ENCODE measurements at regions not wholly inside any gene's neighbourhood (a gene's known extent, or its start where the extent isn't known, plus 50 kb on each side); places are given as distances from the start of the nearest gene placed in this dataset.

DNA sequence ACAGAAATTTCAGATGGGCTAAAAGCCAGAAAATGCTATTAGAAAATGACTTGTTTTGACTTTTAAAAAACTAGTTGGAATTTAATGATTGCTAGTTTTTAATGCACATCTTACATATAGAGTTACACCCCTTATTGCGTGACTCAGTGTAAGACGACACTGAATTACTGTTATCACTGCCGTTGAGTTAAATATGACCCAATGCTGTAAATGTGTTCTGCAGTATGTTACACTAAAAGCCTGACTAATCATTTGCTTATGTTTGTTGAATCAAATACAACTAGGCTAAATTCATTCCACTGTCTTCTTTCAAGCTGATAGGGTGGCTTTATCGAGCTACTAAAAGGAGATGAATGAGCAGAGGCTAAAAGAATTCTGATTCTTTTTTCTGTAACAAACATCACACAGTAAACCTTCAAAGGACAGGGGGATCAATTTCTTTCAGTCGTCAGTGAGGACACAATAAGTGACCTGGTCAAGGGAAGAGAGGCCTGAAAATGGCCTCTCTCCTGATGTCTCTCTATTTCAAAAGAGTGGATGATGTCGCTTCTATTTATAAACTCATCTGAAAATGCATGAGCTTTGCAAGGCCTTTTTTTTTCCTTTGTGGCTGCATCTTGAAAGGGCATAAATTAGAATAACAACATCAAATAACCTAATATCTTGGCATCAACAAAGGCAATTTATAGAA lies 142.2 kb upstream of the KCNIP4 start:
- Histone ChIP-seq H3K27ac (no peak overlapping the region), H3K36me3 (no peaks in the 10 kb centered on the region), H3K4me3 (no peak overlapping the region), H3K4me1 (no peaks in the 10 kb centered on the region), H3K27me3 (ENCODE audit: low read depth) (no peaks in the 10 kb centered on the region), H3K9me3 (peaks cover 9% of the 10 kb centered on the region)
- DNase-seq, result no peak
- no peak for ATAC-seq
- intact Hi-C loops (cut with DNase I), result no loop called here
- TF ChIP-seq, protein P1, sequence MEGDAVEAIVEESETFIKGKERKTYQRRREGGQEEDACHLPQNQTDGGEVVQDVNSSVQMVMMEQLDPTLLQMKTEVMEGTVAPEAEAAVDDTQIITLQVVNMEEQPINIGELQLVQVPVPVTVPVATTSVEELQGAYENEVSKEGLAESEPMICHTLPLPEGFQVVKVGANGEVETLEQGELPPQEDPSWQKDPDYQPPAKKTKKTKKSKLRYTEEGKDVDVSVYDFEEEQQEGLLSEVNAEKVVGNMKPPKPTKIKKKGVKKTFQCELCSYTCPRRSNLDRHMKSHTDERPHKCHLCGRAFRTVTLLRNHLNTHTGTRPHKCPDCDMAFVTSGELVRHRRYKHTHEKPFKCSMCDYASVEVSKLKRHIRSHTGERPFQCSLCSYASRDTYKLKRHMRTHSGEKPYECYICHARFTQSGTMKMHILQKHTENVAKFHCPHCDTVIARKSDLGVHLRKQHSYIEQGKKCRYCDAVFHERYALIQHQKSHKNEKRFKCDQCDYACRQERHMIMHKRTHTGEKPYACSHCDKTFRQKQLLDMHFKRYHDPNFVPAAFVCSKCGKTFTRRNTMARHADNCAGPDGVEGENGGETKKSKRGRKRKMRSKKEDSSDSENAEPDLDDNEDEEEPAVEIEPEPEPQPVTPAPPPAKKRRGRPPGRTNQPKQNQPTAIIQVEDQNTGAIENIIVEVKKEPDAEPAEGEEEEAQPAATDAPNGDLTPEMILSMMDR (IDR thresholded peaks at IDR 0.05), result no peak

DNA sequence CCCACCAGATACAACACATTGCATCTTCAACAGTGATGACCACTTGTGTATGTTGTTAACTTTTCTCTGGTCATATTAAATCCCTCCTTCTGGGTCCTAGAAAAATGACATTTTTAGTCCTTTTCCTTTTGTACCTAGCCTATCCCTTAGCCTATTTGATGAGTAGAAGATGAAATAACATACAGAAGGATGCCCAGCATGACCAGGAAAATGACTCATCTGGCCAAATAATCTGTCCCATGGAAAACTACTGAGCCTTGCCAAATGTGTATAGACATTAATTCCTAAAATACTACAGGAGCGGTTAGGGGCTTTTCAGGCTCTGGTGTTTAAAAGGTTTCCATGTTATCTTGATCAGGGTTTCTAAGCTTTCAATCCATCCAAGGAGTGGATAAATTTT lies 129.0 kb upstream of the KCNIP4 start:
- intact Hi-C loops (cut with DNase I), result no loop called here
- no peaks in the 10 kb centered on the region for H3K4me1 ChIP-seq
- no peak for ATAC-seq

DNA sequence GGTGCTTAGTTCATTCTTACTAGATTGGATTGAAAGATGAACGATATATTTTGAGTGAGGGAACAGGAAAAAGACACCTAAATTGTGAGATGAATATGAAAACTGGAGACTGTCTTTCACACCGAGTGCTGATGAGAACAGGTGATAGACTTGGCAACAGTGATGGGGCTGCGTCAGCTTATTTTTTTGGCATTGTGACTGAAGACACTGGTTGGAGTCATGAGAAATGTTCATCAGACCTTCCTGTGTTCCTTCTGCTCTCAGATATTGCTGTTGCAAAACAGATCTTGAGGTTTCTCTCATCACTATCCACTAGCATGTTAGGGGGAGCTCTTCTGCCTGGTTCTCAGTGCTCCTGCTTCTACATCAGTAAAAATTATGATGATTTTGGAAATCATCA lies 124.2 kb upstream of the KCNIP4 start:
- Histone ChIP-seq H3K27ac (no peak overlapping the region), H3K36me3 (no peaks in the 10 kb centered on the region), H3K9me3 (no peaks in the 10 kb centered on the region), H3K4me1 (no peaks in the 10 kb centered on the region), H3K27me3 (ENCODE audit: low read depth) (no peaks in the 10 kb centered on the region), H3K4me3 (no peak overlapping the region)
- TF ChIP-seq, protein P1 (IDR thresholded peaks at IDR 0.05), result no peak
- intact Hi-C loops (cut with DNase I), result no loop called here
- DNase-seq, result no peak
- ATAC-seq, result no peak

More for the DNA sequence above, 129.0 kb upstream of the KCNIP4 start:
- Histone ChIP-seq H3K4me3 (no peak overlapping the region), H3K27me3 (ENCODE audit: low read depth) (no peaks in the 10 kb centered on the region), H3K27ac (no peak overlapping the region), H3K36me3 (no peaks in the 10 kb centered on the region), H3K9me3 (no peaks in the 10 kb centered on the region)
- DNase-seq, result no peak
- TF ChIP-seq, protein P1 (IDR thresholded peaks at IDR 0.05), result no peak

DNA sequence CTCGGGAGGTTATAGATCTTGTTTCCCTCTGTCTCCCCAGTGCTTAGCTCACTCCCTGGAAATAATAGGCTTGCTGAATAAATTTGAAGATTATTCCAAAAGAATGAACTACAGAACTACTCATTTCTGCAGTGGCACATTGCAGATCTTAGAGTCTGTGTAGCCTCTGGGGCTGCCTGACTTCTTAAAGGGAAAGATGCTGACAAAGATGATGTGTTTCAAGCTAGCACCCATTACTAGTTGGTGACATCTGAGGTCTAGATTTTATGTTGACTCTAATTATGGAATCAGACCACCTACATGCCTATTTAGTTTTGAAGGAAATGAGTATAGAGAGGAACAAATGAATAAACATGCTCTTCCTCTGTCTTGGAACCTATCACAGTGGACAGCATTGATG lies 123.7 kb upstream of the KCNIP4 start:
- DNase-seq (no peak), ATAC-seq (no peak)
- TF ChIP-seq, protein P1 (IDR thresholded peaks at IDR 0.05), result no peak
- no peaks in the 10 kb centered on the region for H3K36me3 ChIP-seq
- H3K9me3 ChIP-seq, result no peaks in the 10 kb centered on the region
- no peak overlapping the region for H3K27ac ChIP-seq
- no peaks in the 10 kb centered on the region for H3K27me3 ChIP-seq (ENCODE audit: low read depth)
- no peaks in the 10 kb centered on the region for H3K4me1 ChIP-seq
- intact Hi-C loops (cut with DNase I), result no loop called here
- H3K4me3 ChIP-seq, result no peak overlapping the region

DNA sequence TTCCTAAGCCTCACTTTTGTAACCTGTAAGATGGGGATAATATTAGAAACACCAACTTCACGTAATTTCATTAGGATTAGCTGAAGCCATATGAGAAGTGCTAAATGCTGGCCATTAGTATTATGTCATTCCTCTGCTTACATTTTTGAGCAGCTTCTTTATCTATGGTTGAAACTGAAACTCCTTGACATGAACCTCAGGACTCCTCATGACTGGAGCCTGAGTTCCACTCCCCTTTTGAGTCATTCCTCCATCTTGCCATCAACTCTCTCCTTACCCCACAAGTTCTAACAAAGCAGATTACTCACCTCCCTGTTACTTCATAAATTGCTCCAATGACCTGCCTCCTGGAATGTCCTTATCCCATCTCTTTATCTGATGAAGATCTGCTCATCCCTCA lies 123.2 kb upstream of the KCNIP4 start:
- intact Hi-C loops (cut with DNase I), result no loop called here
- H3K9me3 ChIP-seq, result no peaks in the 10 kb centered on the region

More for the DNA sequence above, 123.2 kb upstream of the KCNIP4 start:
- no peak for DNase-seq
- no peaks in the 10 kb centered on the region for H3K36me3 ChIP-seq
- H3K27me3 ChIP-seq (ENCODE audit: low read depth), result no peaks in the 10 kb centered on the region
- no peak overlapping the region for H3K27ac ChIP-seq
- no peak overlapping the region for H3K4me3 ChIP-seq
- ATAC-seq, result no peak
- TF ChIP-seq, protein P1 (IDR thresholded peaks at IDR 0.05), result no peak
- H3K4me1 ChIP-seq, result no peaks in the 10 kb centered on the region
